Anterior cingulate cortex (tissue), 58 donors: ENCODE measurements at regions not wholly inside any gene's neighbourhood (a gene's known extent, or its start where the extent isn't known, plus 50 kb on each side); places are given as distances from the start of the nearest gene placed in this dataset.
"Not testable (repeated sequence)": the region's sequence is repeated elsewhere in the genome, so short reads cannot be mapped to it uniquely, and the experiment has no call there.

Source experiments
- DNase-seq, 58 donors: peaks; one replicate each; lab custom pipeline; 2025; lab: John Stamatoyannopoulos, UW

- no peak for DNase-seq
Measured at GRCh38 chr9:103601287-103601686, 492.8 kb upstream of the SMC2 start.

- DNase-seq, result not testable (repeated sequence)
Measured at GRCh38 chr9:103611950-103612349, 482.2 kb upstream of the SMC2 start.

- DNase-seq, result no peak
Measured at GRCh38 chr9:103615994-103616393, 478.1 kb upstream of the SMC2 start.

GRCh38 chr9:103617046-103617445 lies 477.1 kb upstream of the SMC2 start:
- DNase-seq, result peak in 1 of 58 donors; percentile 21

GRCh38 chr9:103625161-103625804 lies 468.8 kb upstream of the SMC2 start:
- no peak for DNase-seq

GRCh38 chr9:103627731-103628130 lies 466.4 kb upstream of the SMC2 start:
- no peak for DNase-seq

- no peak for DNase-seq
Measured at GRCh38 chr9:103649086-103649485, 445.0 kb upstream of the SMC2 start.

GRCh38 chr9:103658156-103658555 lies 436.0 kb upstream of the SMC2 start:
- DNase-seq, result no peak

- no peak for DNase-seq
Measured at GRCh38 chr9:103660830-103661229, 433.3 kb upstream of the SMC2 start.

GRCh38 chr9:103661663-103662062 lies 432.4 kb upstream of the SMC2 start:
- no peak for DNase-seq

- no peak for DNase-seq
Measured at GRCh38 chr9:103669296-103669695, 424.8 kb upstream of the SMC2 start.

- no peak for DNase-seq
Measured at GRCh38 chr9:103674271-103674670, 419.8 kb upstream of the SMC2 start.

GRCh38 chr9:103680581-103680980 lies 413.5 kb upstream of the SMC2 start:
- DNase-seq, result no peak

- no peak for DNase-seq
Measured at GRCh38 chr9:103681435-103681834, 412.7 kb upstream of the SMC2 start.

GRCh38 chr9:103700195-103700962 lies 393.7 kb upstream of the SMC2 start:
- no peak for DNase-seq

GRCh38 chr9:103702572-103702971 lies 391.5 kb upstream of the SMC2 start:
- DNase-seq, result no peak

GRCh38 chr9:103707181-103707580 lies 386.9 kb upstream of the SMC2 start:
- no peak for DNase-seq

- no peak for DNase-seq
Measured at GRCh38 chr9:103709366-103709765, 384.7 kb upstream of the SMC2 start.

GRCh38 chr9:103713631-103714030 lies 380.5 kb upstream of the SMC2 start:
- no peak for DNase-seq

GRCh38 chr9:103714992-103715391 lies 379.1 kb upstream of the SMC2 start:
- DNase-seq, result no peak

GRCh38 chr9:103721056-103721455 lies 373.1 kb upstream of the SMC2 start:
- DNase-seq, result no peak

- no peak for DNase-seq
Measured at GRCh38 chr9:103730866-103731265, 363.2 kb upstream of the SMC2 start.
